ENCODE measurements at regions not wholly inside any gene's neighbourhood (a gene's known extent, or its start where the extent isn't known, plus 50 kb on each side); places are given as distances from the start of the nearest gene placed in this dataset.

- Histone ChIP-seq H3K9ac (ENCODE audit: low read length) (no peak overlapping the region), H3K27ac (ENCODE audit: low read length) (no peak overlapping the region), H4K20me1 (ENCODE audit: insufficient read depth) (no peaks in the 10 kb centered on the region), H2AFZ (ENCODE audit: low read depth, low read length) (no peak overlapping the region), H3K9me2 (ENCODE audit: insufficient read depth, low read length) (no peaks in the 10 kb centered on the region), H3K79me2 (replicated peaks; ENCODE audit: insufficient read depth, low read length) (no peaks in the 10 kb centered on the region), H3K9me3 (ENCODE audit: low read length) (no peaks in the 10 kb centered on the region), H3F3A (ENCODE audit: insufficient read depth, low read length, poor library complexity, severe bottlenecking) (no peaks in the 10 kb centered on the region), H3K27me3 (ENCODE audit: insufficient read depth, low read depth, low read length) (no peaks in the 10 kb centered on the region), H3K4me3 (ENCODE audit: low read length) (no peak overlapping the region), H3K4me2 (ENCODE audit: low read length) (no peak overlapping the region), H3K36me3 (ENCODE audit: insufficient read depth, low read length) (no peaks in the 10 kb centered on the region)
- no peak for TF ChIP-seq TAF1 (IDR thresholded peaks at IDR 0.05; ENCODE audit: low read depth)
- TF ChIP-seq EZH2 (IDR thresholded peaks at IDR 0.05; ENCODE audit: borderline replicate concordance, insufficient read depth, low read length, poor library complexity, severe bottlenecking): no peak
- TF ChIP-seq POLR2AphosphoS5 (IDR thresholded peaks at IDR 0.05): no peak
- no peak for TF ChIP-seq CTCF (IDR thresholded peaks at IDR 0.05; ENCODE audit: poor library complexity, severe bottlenecking)
- no peak for TF ChIP-seq SMC3 (conservative IDR thresholded peaks at IDR 0.05; ENCODE audit: poor library complexity)
- no peak for TF ChIP-seq MXI1 (conservative IDR thresholded peaks at IDR 0.05; ENCODE audit: poor library complexity, severe bottlenecking)
- no peak for TF ChIP-seq RAD21 (conservative IDR thresholded peaks at IDR 0.05)
- TF ChIP-seq EP300 (conservative IDR thresholded peaks at IDR 0.05; ENCODE audit: poor library complexity, severe bottlenecking): no peak
- TF ChIP-seq, protein P1, sequence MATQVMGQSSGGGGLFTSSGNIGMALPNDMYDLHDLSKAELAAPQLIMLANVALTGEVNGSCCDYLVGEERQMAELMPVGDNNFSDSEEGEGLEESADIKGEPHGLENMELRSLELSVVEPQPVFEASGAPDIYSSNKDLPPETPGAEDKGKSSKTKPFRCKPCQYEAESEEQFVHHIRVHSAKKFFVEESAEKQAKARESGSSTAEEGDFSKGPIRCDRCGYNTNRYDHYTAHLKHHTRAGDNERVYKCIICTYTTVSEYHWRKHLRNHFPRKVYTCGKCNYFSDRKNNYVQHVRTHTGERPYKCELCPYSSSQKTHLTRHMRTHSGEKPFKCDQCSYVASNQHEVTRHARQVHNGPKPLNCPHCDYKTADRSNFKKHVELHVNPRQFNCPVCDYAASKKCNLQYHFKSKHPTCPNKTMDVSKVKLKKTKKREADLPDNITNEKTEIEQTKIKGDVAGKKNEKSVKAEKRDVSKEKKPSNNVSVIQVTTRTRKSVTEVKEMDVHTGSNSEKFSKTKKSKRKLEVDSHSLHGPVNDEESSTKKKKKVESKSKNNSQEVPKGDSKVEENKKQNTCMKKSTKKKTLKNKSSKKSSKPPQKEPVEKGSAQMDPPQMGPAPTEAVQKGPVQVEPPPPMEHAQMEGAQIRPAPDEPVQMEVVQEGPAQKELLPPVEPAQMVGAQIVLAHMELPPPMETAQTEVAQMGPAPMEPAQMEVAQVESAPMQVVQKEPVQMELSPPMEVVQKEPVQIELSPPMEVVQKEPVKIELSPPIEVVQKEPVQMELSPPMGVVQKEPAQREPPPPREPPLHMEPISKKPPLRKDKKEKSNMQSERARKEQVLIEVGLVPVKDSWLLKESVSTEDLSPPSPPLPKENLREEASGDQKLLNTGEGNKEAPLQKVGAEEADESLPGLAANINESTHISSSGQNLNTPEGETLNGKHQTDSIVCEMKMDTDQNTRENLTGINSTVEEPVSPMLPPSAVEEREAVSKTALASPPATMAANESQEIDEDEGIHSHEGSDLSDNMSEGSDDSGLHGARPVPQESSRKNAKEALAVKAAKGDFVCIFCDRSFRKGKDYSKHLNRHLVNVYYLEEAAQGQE (IDR thresholded peaks at IDR 0.05; ENCODE audit: borderline replicate concordance): no peak
These were observed 170.4 kb downstream of the C1D start for GRCh38 chr2:67892339-67892846.

DNA sequence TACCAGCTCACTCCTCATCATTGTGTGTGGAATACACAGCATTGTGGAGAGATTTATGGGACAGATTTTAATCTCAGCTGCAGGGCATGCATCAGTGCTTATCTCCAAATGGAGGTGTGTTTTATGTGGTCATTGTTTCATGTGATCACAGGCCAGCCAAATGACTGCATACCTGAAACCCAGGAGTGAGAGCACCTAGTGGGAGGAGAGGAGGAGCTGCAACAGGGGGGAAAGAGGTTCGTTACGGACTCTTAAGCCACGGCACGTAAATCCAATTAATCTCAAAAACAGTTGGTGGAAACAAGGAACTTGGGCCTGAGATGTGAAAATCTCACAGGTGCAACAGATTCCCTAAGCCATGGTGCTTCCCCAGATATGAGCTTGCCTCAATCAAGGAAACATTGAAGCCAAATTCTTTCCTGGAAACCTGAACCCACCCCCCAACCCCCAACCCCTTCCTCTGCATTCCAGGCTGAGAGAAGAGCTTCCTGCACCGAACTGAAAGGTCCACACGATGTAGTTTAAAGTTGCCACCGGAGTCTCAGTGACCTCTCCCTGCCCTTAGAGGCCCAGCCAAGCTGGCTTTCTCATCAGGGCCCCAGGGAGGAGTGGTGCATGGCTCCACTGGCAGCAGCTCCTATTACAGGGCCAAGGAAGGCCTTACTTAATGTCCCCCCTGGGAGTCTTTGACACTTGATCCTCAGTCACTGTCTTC, 167.4 kb downstream of the C1D start:
- Histone ChIP-seq H3K4me3 (ENCODE audit: low read length) (no peak overlapping the region), H3K9me3 (ENCODE audit: low read length) (no peaks in the 10 kb centered on the region), H3F3A (ENCODE audit: insufficient read depth, low read length, poor library complexity, severe bottlenecking) (no peaks in the 10 kb centered on the region), H3K27me3 (ENCODE audit: insufficient read depth, low read depth, low read length) (no peaks in the 10 kb centered on the region), H4K20me1 (ENCODE audit: insufficient read depth) (no peaks in the 10 kb centered on the region), H3K9ac (ENCODE audit: low read length) (no peak overlapping the region), H3K27ac (ENCODE audit: low read length) (no peak overlapping the region), H3K4me2 (ENCODE audit: low read length) (no peak overlapping the region), H3K36me3 (ENCODE audit: insufficient read depth, low read length) (no peaks in the 10 kb centered on the region), H3K9me2 (ENCODE audit: insufficient read depth, low read length) (no peaks in the 10 kb centered on the region), H3K79me2 (replicated peaks; ENCODE audit: insufficient read depth, low read length) (no peaks in the 10 kb centered on the region), H2AFZ (ENCODE audit: low read depth, low read length) (no peak overlapping the region)
- TF ChIP-seq RAD21 (conservative IDR thresholded peaks at IDR 0.05) (no peak), SMC3 (conservative IDR thresholded peaks at IDR 0.05; ENCODE audit: poor library complexity) (no peak), EZH2 (IDR thresholded peaks at IDR 0.05; ENCODE audit: borderline replicate concordance, insufficient read depth, low read length, poor library complexity, severe bottlenecking) (no peak), EP300 (conservative IDR thresholded peaks at IDR 0.05; ENCODE audit: poor library complexity, severe bottlenecking) (no peak), CTCF (IDR thresholded peaks at IDR 0.05; ENCODE audit: poor library complexity, severe bottlenecking) (no peak), POLR2AphosphoS5 (IDR thresholded peaks at IDR 0.05) (no peak), MXI1 (conservative IDR thresholded peaks at IDR 0.05; ENCODE audit: poor library complexity, severe bottlenecking) (no peak), TAF1 (IDR thresholded peaks at IDR 0.05; ENCODE audit: low read depth) (no peak)
- TF ChIP-seq, protein P1 (IDR thresholded peaks at IDR 0.05; ENCODE audit: borderline replicate concordance): no peak

Data from neural cell (in vitro differentiated cells).